H7 (cell line): ENCODE measurements at regions not wholly inside any gene's neighbourhood (a gene's known extent, or its start where the extent isn't known, plus 50 kb on each side); places are given as distances from the start of the nearest gene placed in this dataset.

Experiments used
- DNase-seq: peaks from one replicate; pipeline ENCODE4 v3.0.0; 2012
- H3K27me3 ChIP-seq: 2 replicates; pipeline ENCODE4 v1.6.0; 2011; ENCODE audit warnings: mild to moderate bottlenecking, low read length; ENCODE audit not compliant: control insufficient read depth, insufficient read depth
- H3K36me3 ChIP-seq: replicated peaks from 2 replicates; pipeline ENCODE4 v1.5.1; 2011; ENCODE audit warnings: low read length; ENCODE audit not compliant: control insufficient read depth, insufficient read depth
- H3K4me3 ChIP-seq: 2 replicates; pipeline ENCODE4 v1.5.1; 2011; ENCODE audit warnings: low read depth, mild to moderate bottlenecking, control low read depth, low read length, moderate library complexity; ENCODE audit not compliant: insufficient read depth

DNA sequence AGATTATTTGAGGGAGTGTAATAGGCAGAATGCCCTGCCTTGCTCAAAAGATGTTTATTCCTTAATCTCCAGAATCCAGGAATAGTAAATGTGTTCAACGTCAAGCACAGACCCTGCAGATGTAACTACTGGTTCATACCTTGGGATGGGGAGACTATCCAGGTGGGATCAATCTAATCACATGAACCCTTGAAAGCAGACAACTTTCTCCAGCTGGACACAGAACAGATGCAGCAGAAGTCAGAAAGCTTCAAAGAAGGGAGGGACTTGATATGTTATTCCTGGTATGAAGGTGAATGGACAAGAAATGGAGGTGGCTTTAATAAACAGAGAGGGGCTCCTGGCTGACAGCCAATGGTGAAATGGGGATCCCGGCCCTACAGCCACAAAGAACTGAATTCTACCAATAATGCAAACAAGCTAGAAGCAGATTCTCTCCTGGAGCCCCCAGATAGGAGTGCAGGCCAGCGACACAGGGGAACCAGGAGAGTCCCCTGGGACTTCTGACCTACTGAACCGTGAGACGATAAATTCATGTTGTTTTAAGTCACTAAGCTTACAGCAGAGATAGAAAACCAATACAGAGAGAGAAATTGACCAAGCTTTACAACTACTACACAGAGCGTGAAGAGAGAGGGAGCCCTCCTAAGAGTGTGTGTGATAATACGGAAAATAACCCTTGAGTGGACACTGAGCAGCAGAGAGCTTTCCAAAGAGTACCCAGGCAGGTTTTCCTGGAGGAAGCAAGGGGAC lies 133.5 kb upstream of the TMEM132C start:
- no peaks in the 10 kb centered on the region for H3K36me3 ChIP-seq
- H3K4me3 ChIP-seq = no peak overlapping the region
- no peaks in the 10 kb centered on the region for H3K27me3 ChIP-seq
- no peak for DNase-seq

DNA sequence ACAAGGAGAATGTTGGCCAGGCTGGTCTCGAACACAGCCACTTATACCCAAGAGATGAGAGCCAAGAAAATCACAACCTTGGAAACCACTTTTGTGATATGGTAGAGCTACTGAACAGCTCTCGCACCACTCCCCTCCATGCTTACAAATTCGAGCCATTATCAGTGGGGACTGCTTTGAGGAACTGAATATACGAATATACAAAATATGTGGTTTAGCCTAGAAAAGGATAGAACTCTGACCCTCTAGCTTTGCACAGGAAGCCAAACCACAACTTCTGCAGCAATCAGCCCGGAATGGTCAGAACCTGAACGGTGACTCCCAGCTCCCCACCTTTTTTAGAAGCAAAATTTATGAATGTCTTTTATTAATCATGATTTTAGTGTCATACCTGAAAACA lies 129.8 kb upstream of the TMEM132C start:
- Histone ChIP-seq H3K4me3 (no peak overlapping the region), H3K27me3 (no peaks in the 10 kb centered on the region), H3K36me3 (no peaks in the 10 kb centered on the region)
- no peak for DNase-seq

DNA sequence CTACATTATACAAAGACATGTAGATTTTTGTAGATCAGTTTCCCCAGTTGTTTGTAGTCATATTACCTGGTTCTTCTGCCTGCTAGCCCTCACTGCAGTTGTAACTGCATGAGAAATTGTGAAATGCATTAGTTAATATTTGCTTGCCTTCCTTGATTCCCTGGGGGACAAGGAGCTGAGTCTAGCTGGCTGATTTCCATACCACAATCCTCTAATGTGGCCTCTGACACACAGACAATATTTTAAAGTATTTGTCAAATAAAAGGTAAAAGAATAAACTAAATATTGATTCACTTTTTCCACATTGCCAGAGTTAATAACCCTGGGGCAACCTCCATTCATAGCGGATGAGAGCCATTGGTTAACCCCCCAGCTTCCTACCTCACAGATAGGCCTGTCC lies 128.8 kb upstream of the TMEM132C start:
- Histone ChIP-seq H3K4me3 (no peak overlapping the region), H3K27me3 (no peaks in the 10 kb centered on the region), H3K36me3 (no peaks in the 10 kb centered on the region)
- DNase-seq = no peak

DNA sequence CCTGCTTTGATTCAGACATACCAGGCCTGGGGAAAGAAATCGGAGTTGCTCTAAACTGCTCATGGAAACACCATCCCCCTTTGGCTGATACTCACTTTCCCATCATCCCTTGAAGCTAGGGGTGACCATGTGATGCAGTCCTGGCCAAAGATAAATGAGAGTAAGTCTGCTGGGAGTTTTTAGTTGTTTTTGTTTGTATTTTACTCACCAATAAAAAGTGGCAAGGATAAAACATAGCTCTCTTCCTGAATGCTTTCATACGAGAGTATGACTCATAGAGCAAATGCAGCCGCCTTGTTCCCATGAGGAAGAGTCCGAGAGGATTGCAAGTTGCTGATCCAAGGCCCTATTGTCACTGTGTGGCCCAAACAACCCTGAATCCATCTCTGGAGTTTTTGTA lies 126.4 kb upstream of the TMEM132C start:
- DNase-seq = no peak
- H3K36me3 ChIP-seq = no peaks in the 10 kb centered on the region
- H3K4me3 ChIP-seq = no peak overlapping the region
- no peaks in the 10 kb centered on the region for H3K27me3 ChIP-seq

DNA sequence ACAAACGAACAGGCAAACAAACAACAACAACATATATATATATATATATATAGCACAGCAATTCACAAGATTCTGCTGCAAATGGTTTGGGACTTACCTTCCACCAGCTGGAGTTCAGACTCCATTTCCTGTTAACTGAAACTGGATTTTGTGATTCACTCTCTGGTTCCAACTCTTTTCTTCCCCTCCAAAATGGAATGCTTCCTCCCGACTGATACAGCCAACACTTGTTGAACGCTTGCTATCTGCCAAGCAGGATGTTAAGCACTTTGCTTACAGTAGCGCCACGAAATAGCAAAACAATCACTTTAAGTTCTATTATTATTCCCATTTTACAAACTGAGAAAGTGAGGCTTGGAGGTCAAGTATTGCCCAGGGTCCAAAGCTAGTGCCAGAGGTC lies 116.0 kb upstream of the TMEM132C start:
- Histone ChIP-seq H3K4me3 (no peak overlapping the region), H3K27me3 (no peaks in the 10 kb centered on the region), H3K36me3 (no peaks in the 10 kb centered on the region)
- no peak for DNase-seq

DNA sequence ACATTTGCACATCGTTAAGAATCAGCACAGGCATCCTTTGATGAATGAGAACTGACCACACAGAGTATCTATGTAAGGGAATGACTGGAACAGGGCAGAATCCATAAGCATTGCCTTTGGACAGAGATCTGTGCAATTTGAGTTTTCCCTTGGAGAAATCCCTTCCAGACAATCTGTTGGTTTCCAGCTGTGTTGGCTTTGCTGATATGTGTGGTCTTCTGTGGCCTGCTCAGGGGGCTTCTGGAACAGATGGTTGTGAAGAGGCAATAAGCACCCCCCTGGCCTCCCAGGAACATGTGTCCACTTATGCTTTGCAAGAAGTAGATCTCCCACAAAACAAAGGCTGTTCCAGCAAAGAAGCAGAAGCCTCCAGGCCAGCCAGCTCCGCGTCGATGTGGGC lies 111.4 kb upstream of the TMEM132C start:
- DNase-seq = no peak
- Histone ChIP-seq H3K36me3 (no peaks in the 10 kb centered on the region), H3K4me3 (no peak overlapping the region), H3K27me3 (no peaks in the 10 kb centered on the region)

DNA sequence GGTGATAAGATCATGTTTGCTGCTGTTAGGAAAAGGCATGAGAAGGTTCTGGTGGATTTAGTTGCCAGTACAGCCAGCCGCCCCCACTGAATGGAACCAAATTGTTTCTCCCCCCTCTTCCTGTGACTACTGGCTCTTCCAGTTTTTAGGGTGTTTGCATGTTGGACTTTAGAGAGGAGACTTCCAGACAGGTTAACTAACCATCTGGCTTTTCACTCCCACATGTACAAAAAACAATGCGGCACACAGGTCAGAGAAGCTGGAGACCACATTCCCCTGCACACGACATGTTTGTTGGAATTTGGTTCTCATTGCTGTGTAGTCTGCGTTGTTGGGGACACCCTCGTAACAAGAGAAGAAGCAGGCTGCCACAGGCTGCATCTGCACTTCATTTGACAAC lies 103.9 kb upstream of the TMEM132C start:
- Histone ChIP-seq H3K4me3 (no peak overlapping the region), H3K36me3 (no peaks in the 10 kb centered on the region), H3K27me3 (no peaks in the 10 kb centered on the region; the same call in 1 of the 2 replicates)
- DNase-seq = no peak

DNA sequence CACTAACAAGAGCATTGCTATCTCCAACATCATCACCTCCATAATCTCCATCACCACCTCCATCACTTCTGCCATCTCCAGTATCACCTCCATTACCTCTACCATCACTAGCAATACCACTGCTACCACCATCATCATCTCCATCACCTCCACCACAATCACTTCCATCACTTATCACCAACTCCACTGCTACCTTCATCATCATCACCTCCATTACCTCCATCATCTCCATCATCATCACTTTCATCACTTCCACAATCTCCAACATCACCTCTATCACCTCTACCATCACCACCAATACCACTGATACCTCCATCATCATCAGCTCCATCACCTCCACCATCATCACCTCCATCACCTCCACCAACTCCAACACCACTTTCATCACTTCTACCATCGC lies 102.4 kb upstream of the TMEM132C start:
- Histone ChIP-seq H3K36me3 (no peaks in the 10 kb centered on the region), H3K27me3 (no peaks in the 10 kb centered on the region; the same call in 1 of the 2 replicates), H3K4me3 (no peak overlapping the region)
- DNase-seq = no peak

DNA sequence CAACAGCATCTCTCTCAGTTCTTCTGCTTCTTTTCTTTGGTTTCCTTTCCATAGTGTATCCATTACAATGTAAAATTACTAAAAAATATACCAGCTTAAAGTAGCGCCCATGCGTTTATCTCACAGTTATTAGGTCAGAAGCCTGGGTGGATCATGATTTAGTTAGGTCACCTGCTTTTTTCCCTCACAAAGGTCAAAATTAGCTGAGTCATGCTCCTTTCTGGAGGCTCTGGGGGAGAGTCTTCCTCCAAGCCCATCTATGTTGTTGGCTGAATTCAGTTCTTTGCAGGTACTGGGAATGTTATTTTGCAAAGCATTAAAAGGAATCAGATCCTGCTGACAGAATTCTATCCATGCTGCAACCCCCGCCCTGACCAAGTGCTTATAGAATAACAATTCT lies 101.6 kb upstream of the TMEM132C start:
- Histone ChIP-seq H3K4me3 (no peak overlapping the region), H3K36me3 (no peaks in the 10 kb centered on the region), H3K27me3 (no peaks in the 10 kb centered on the region; the same call in 1 of the 2 replicates)
- no peak for DNase-seq

DNA sequence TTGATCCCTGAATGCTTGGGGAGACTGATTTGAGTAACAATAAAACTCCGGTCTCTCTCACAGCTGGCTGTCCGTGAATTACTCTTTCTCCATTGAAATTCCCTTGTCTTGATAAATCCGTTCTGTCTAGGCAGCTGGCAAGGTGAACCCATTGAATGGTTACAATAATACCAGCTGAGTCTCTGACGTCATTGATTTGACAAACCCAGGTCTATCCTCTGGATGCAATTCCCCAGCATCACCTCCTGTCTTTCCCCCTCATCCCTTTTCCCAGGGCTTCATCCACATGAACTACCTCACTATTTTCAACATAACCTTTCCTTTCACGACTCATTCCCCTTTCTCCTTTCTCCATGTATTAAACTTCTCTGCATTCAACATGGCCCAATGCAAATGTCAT lies 98.7 kb upstream of the TMEM132C start:
- no peak overlapping the region for H3K4me3 ChIP-seq
- no peaks in the 10 kb centered on the region for H3K36me3 ChIP-seq
- no peaks in the 10 kb centered on the region; the same call in 1 of the 2 replicates for H3K27me3 ChIP-seq
- no peak for DNase-seq

DNA sequence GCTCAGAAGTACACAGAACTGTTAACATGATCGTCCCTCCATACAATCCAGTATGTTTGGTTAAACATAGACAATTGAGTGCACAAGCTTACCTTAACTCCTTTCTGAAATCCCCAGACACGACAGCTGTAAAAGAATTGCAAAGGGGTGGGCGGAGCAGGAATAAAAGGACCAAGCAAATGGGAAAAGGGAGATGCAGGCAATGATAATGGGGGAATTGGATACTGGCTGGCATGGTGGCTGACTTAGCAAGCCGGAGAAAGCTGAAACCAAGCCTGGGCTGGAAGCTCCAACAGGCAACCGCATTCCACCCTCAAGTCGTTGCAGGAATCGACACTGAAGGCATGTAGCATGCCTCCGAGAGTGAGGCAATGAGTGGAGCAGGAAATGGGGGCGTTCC lies 96.8 kb upstream of the TMEM132C start:
- Histone ChIP-seq H3K36me3 (no peaks in the 10 kb centered on the region), H3K4me3 (no peak overlapping the region), H3K27me3 (no peaks in the 10 kb centered on the region; the same call in 1 of the 2 replicates)
- DNase-seq = no peak

DNA sequence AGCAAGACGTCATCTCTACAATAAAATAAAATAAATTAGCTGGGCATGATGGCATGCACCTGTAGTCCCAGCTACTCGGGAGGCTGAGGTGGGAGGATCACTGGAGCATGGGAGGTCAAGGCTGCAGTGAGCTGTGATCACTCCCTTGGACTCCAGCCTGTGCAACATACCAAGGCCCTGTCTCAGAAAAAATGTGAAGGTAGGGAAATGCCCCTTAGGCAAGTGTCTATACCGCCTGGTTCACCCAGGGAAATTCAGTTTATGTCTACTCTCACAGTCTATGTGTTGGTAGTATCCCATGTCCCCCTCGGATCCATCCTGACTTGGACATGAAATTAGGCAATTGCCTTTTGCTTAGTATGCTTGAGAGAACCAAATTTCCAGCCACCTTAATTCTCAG lies 88.4 kb upstream of the TMEM132C start:
- Histone ChIP-seq H3K27me3 (no peaks in the 10 kb centered on the region), H3K4me3 (no peak overlapping the region), H3K36me3 (no peaks in the 10 kb centered on the region)
- no peak for DNase-seq

DNA sequence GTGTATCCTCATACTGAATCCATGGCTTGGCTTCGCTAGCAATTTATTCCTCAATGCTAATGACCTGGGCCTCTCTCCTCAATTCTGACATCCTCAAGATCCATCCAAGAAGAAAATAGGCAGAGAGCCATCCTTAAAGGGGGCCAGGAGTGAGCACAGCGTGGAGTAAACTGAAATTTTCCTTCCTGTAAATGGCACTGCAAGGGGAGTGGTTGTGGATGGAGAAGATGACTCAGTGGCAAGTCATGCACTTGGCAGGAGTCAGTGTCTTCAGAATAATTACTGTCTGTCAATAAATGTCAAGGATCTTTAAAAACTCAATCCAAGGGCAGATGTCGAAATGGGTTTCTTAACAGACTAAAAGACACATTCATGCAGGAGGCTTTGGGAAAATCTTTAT lies 88.0 kb upstream of the TMEM132C start:
- no peak overlapping the region for H3K4me3 ChIP-seq

DNA sequence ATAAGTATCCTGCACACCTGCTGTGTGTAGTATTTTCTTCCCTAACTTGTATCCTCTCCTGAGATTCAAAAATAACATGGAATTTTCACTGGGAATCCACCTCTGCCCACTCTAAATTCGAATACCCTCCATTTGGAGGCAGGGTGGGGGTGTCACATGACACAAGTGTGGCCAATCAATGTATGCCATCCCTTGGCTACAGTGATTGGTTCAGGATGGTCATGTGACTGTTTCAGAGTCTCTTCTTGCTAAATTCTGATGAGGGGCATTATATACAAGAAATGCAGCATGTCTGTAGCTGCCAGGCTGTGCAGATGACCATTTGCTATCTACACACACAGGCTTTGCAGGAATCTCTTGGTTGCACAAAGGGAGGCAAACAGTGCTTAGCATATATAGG lies 86.8 kb upstream of the TMEM132C start:
- Histone ChIP-seq H3K4me3 (no peak overlapping the region), H3K27me3 (no peaks in the 10 kb centered on the region), H3K36me3 (no peaks in the 10 kb centered on the region)
- DNase-seq = no peak

More for the DNA sequence above, 88.0 kb upstream of the TMEM132C start:
- Histone ChIP-seq H3K27me3 (no peaks in the 10 kb centered on the region), H3K36me3 (no peaks in the 10 kb centered on the region)
- DNase-seq = no peak

DNA sequence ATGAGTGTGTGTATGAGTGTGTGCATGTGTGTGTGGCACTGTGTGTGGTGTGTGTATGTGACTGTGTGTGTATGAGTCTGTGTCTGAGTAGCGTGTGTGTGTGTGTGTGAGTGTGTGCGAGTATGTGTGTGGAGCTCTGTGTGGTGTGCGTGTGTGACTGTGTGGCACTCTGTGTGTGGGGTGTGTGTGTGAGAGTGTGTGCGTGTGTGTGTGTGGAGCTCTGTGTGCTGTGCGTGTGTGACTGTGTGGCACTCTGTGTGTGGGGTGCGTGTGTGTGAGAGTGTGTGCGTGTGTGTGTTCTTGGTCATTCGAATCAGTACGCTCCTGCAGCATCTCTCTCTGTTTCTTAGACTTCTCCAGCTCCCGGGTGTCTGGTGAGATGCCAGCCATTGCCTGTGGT lies 76.9 kb upstream of the TMEM132C start:
- Histone ChIP-seq H3K36me3 (no peaks in the 10 kb centered on the region), H3K27me3 (no peaks in the 10 kb centered on the region), H3K4me3 (no peak overlapping the region)
- no peak for DNase-seq

DNA sequence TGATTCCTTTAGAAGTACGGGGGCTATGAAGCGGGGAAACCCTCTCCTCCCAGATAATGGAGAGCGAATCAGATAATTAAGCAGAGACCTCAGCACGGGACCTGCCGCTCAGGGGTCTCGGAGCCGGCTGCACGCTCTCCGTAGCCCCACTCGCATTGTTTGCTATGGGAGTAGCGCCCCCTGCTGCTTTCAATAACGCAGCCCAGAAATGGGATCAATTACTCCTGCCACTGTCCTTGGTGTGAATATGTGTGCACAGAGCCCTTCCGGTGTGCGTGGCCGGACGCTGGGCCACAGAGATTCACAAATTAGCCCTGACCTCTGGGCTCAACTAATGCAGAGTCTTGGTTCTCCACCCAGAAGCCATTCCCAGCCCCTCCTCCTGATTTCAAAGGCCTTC lies 76.4 kb upstream of the TMEM132C start:
- Histone ChIP-seq H3K4me3 (no peak overlapping the region), H3K36me3 (no peaks in the 10 kb centered on the region), H3K27me3 (no peaks in the 10 kb centered on the region)
- peak; percentile 81 for DNase-seq
